T-cell (primary cell): ENCODE measurements at regions not wholly inside any gene's neighbourhood (a gene's known extent, or its start where the extent isn't known, plus 50 kb on each side); places are given as distances from the start of the nearest gene placed in this dataset.

Experiments used
- ATAC-seq, 4 experiments: fragments of 200-7000 bp in 3 of 4; fragments of 150-1000 bp in 1 of 4; cut with Tn5 transposase; replicated peaks in 1 of 4; 1 replicate in 3 of 4; 2 replicates in 1 of 4; pipeline ENCODE4 v1.10.0; 2021; ENCODE audit warnings: moderate library complexity in 3 of 4, mild to moderate bottlenecking in 2 of 4, moderate number of reproducible peaks in 1 of 4
- CTCF ChIA-PET, 2 donors: fragments of 300-600 bp; sonication (Branson Sonifier 250); formaldehyde crosslinking; loops; one replicate each; lab custom pipeline; 2022; ENCODE audit warnings: antibody characterized with exemption in 2 of 2; lab: Charles Lee
- POLR2A ChIA-PET, 2 donors: fragments of 300-600 bp; sonication (Branson Sonifier 250); formaldehyde crosslinking; loops; one replicate each; lab custom pipeline; 2022; ENCODE audit warnings: antibody characterized with exemption in 2 of 2; lab: Charles Lee
- DNase-seq, 35 experiments: peaks; one replicate each; pipeline versions ENCODE4 v3.0.0 to v3.0.0-alpha.2; 2013 to 2023
- H3K27ac ChIP-seq: one replicate; pipeline ENCODE4 v1.5.1; 2013; ENCODE audit warnings: low read length
- H3K27me3 ChIP-seq, 2 experiments: replicated peaks in 1 of 2; 1 replicate in 1 of 2; 2 replicates in 1 of 2; pipeline versions ENCODE4 v1.6.1 to v1.7.0; 2013; ENCODE audit warnings: low read length in 1 of 2, mixed read lengths in 1 of 2; ENCODE audit not compliant: control insufficient read depth in 2 of 2, insufficient read depth in 2 of 2; ENCODE audit errors: extremely low read depth in 1 of 2
- H3K36me3 ChIP-seq, 2 donors: 1 replicate in 1 of 2; 2 replicates in 1 of 2; pipeline versions ENCODE4 v1.6.1 to v1.7.0; 2013; ENCODE audit warnings: low read length in 1 of 2; ENCODE audit not compliant: control insufficient read depth in 2 of 2, insufficient read depth in 1 of 2; ENCODE audit errors: extremely low read depth in 1 of 2
- H3K4me1 ChIP-seq, 2 experiments: 1 replicate in 1 of 2; 2 replicates in 1 of 2; pipeline versions ENCODE4 v1.6.1 to v1.7.0; 2013; ENCODE audit warnings: low read length in 2 of 2, mixed read lengths in 1 of 2; ENCODE audit not compliant: insufficient read depth in 2 of 2, control insufficient read depth in 1 of 2; ENCODE audit errors: extremely low read depth in 1 of 2
- H3K4me3 ChIP-seq, 2 donors: 1 replicate in 1 of 2; 2 replicates in 1 of 2; pipeline versions ENCODE4 v1.5.1 to v1.7.0; 2013; ENCODE audit warnings: mild to moderate bottlenecking in 2 of 2, low read length in 1 of 2, moderate library complexity in 1 of 2; ENCODE audit not compliant: control insufficient read depth in 1 of 2; ENCODE audit errors: extremely low read depth in 1 of 2
- H3K9me3 ChIP-seq: 2 replicates; pipeline ENCODE4 v1.7.0; 2013
- H3K27ac Mint-ChIP-seq, 2 donors: one replicate each; pipeline ENCODE4 v1.8.0; 2020 to 2021; ENCODE audit warnings: mild to moderate bottlenecking in 2 of 2, mixed read lengths in 2 of 2
- H3K27me3 Mint-ChIP-seq, 2 donors: one replicate each; pipeline ENCODE4 v1.8.0; 2021 to 2022; ENCODE audit warnings: mixed read lengths in 2 of 2
- H3K36me3 Mint-ChIP-seq: one replicate; pipeline ENCODE4 v1.8.0; 2021; ENCODE audit warnings: mixed read lengths
- H3K4me1 Mint-ChIP-seq, 3 donors: one replicate each; pipeline ENCODE4 v1.8.0; 2020 to 2022; ENCODE audit warnings: mixed read lengths in 3 of 3, mild to moderate bottlenecking in 1 of 3
- H3K4me3 Mint-ChIP-seq, 3 donors: one replicate each; pipeline ENCODE4 v1.8.0; 2020 to 2022; ENCODE audit warnings: mild to moderate bottlenecking in 3 of 3, mixed read lengths in 3 of 3, moderate library complexity in 3 of 3
- H3K9me3 Mint-ChIP-seq, 3 donors: one replicate each; pipeline ENCODE4 v1.8.0; 2020 to 2022; ENCODE audit warnings: mixed read lengths in 3 of 3
- WGBS: methylation state at CpG from one replicate; pipeline ENCODE4 v1.1.5; 2013; ENCODE audit warnings: missing lambda C conversion rate; ENCODE audit not compliant: insufficient coverage; 5-methylcytosine and 5-hydroxymethylcytosine counted together

DNA sequence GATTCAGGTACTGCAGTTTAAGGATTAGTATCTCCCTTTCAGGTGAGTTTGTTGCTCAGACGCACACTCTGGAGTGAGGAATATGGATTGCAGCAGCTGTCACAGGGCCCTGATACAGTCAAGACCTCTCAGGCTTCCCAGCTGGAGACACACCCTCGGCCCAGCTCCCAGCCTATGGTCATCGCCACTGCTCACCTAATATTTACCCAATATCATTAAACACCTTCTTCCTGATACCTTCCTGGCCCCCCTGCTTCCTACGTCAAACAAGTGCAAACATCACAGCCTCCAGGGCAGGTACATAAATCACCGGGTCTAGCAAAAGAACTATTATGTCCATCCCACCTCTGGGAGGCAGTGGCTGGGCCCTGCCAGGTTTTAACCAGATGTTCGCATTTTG, 213.3 kb downstream of the MN1 start:
- Mint-ChIP-seq H3K27ac (no peak overlapping the region), H3K36me3 (no peaks in the 10 kb centered on the region), H3K4me1 (no peaks in the 10 kb centered on the region), H3K9me3 (peaks cover 0 to 5% (median 0%) of the 10 kb centered on the region in 3 donors), H3K27me3 (peaks cover 0 to 1% of the 10 kb centered on the region in 2 donors), H3K4me3 (no peak overlapping the region)
- H3K27ac ChIP-seq: no peak overlapping the region
- no peaks in the 10 kb centered on the region for H3K9me3 ChIP-seq
- H3K4me1 ChIP-seq: no peaks in the 10 kb centered on the region
- WGBS: 80% methylated on average over 5 of the region's 6 CpGs
- no peaks in the 10 kb centered on the region for H3K36me3 ChIP-seq
- ATAC-seq (no peak), DNase-seq (no peak)
- peaks cover 0 to 16% of the 10 kb centered on the region in 2 experiments for H3K27me3 ChIP-seq
- ChIA-PET POLR2A (no interaction called here), CTCF (no interaction called here)
- H3K4me3 ChIP-seq: no peak overlapping the region

DNA sequence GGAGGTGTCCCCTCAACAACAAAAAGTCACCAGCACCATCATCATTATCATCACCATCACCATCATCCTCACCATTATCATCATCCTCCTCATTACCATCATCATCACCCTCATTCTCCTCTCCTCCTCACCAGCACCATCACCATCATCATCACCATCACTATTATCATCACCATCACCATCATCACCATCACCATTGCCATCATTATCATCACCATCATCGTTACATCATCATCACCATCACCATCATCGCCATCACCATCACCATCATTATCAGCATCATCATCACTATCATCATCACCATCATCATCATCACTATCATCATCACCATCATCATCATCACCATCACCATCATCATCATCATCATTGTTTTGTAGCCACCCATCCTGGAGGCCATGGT, 212.6 kb downstream of the MN1 start:
- POLR2A ChIA-PET: no interaction called here
- no peak overlapping the region for H3K4me3 ChIP-seq
- 96% methylated on average over 2 of the region's 2 CpGs for WGBS
- H3K4me3 Mint-ChIP-seq: no peak overlapping the region
- H3K27ac ChIP-seq: no peak overlapping the region
- DNase-seq (no peak), ATAC-seq (no peak)
- CTCF ChIA-PET: no interaction called here
- H3K27me3 ChIP-seq: peaks cover 0 to 11% of the 10 kb centered on the region in 2 experiments
- H3K9me3 Mint-ChIP-seq: peaks cover 0 to 5% (median 0%) of the 10 kb centered on the region in 3 donors
- no peaks in the 10 kb centered on the region for H3K4me1 Mint-ChIP-seq
- H3K36me3 Mint-ChIP-seq: no peaks in the 10 kb centered on the region
- no peaks in the 10 kb centered on the region for H3K36me3 ChIP-seq
- H3K27ac Mint-ChIP-seq: no peak overlapping the region
- H3K4me1 ChIP-seq: no peaks in the 10 kb centered on the region
- peaks cover 0 to 1% of the 10 kb centered on the region in 2 donors for H3K27me3 Mint-ChIP-seq
- no peaks in the 10 kb centered on the region for H3K9me3 ChIP-seq

DNA sequence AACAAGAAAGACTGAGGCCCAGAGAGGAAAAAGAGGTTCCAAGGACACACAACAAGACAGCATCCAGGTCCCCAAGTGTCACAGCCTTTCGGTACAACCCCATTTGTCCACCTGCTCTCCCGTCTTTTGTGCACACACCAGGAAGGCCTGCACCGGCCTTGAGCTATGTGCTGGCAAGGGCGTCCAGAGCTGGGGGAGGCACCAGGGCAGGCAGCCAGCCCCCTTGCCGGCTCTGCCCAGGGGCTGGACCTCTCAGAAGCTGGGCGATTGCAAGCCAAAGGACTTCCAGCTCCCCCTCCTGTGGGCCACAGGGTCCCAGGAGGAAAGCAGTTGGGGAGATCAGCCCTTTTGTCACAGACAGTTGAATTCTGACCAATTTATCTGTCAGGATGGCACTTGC, 210.5 kb downstream of the MN1 start:
- H3K4me3 Mint-ChIP-seq: no peak overlapping the region
- Histone ChIP-seq H3K4me1 (no peaks in the 10 kb centered on the region), H3K4me3 (no peak overlapping the region), H3K27ac (no peak overlapping the region), H3K36me3 (no peaks in the 10 kb centered on the region), H3K9me3 (no peaks in the 10 kb centered on the region), H3K27me3 (peaks cover 0 to 12% of the 10 kb centered on the region in 2 experiments)
- WGBS: 66% methylated on average over 6 of the region's 6 CpGs
- peaks cover 0 to 5% (median 0%) of the 10 kb centered on the region in 3 donors for H3K9me3 Mint-ChIP-seq
- H3K36me3 Mint-ChIP-seq: no peaks in the 10 kb centered on the region
- CTCF ChIA-PET: no interaction called here
- no peak overlapping the region for H3K27ac Mint-ChIP-seq
- peaks cover 0 to 5% of the 10 kb centered on the region in 2 donors for H3K27me3 Mint-ChIP-seq
- DNase-seq: no peak
- H3K4me1 Mint-ChIP-seq: no peaks in the 10 kb centered on the region
- POLR2A ChIA-PET: no interaction called here
- no peak for ATAC-seq

DNA sequence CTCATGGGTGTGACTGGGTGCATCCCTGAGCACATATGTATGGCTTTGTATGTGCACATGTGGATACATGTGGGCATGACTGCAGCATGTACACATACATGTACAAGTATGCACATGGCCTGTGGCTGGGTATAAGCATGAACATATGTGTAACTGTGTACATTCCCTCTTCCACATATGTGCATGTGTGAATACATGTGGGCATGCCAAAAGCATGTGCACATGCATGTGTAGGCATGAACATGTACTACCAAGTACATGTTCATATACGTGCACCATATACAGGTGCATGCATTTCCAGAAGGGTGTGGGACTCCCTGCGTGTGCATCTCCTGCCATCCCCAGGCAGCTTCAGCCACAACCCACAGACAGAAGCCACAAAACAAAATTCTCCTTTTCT, 208.2 kb downstream of the MN1 start:
- H3K9me3 Mint-ChIP-seq: peaks cover 0 to 5% (median 0%) of the 10 kb centered on the region in 3 donors
- H3K27me3 Mint-ChIP-seq: peaks cover 0 to 5% of the 10 kb centered on the region in 2 donors
- H3K36me3 Mint-ChIP-seq: no peaks in the 10 kb centered on the region
- H3K27ac Mint-ChIP-seq: no peak overlapping the region
- no peak overlapping the region for H3K4me3 Mint-ChIP-seq
- ATAC-seq: no peak
- Histone ChIP-seq H3K27me3 (peaks cover 0 to 12% of the 10 kb centered on the region in 2 experiments), H3K4me1 (no peaks in the 10 kb centered on the region), H3K36me3 (no peaks in the 10 kb centered on the region), H3K9me3 (no peaks in the 10 kb centered on the region), H3K4me3 (no peak overlapping the region), H3K27ac (no peak overlapping the region)
- CTCF ChIA-PET: no interaction called here
- 11% methylated on average over 2 of the region's 2 CpGs for WGBS
- POLR2A ChIA-PET: no interaction called here
- no peaks in the 10 kb centered on the region for H3K4me1 Mint-ChIP-seq
- no peak for DNase-seq

DNA sequence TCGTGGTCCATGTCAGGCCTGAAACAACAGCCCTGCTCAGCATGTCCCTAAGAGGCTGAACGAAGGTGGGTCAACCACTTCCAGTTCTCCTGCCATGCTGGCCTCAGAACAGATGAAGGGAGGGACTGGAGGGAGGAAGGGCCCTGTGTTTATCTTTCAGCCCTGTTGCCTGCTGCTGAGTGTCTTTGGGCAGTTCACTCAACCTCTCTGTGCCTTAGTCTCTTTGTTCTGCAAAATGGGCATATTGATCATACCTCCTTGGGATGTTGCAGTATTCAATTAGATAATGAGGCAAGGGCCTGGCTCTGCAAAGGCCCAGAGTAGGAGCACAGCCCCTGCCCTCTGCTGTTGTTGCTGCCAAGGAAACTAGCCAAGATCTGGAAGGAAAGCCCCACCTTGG, 207.5 kb downstream of the MN1 start:
- 17% methylated on average over 1 of the region's 2 CpGs for WGBS

DNA sequence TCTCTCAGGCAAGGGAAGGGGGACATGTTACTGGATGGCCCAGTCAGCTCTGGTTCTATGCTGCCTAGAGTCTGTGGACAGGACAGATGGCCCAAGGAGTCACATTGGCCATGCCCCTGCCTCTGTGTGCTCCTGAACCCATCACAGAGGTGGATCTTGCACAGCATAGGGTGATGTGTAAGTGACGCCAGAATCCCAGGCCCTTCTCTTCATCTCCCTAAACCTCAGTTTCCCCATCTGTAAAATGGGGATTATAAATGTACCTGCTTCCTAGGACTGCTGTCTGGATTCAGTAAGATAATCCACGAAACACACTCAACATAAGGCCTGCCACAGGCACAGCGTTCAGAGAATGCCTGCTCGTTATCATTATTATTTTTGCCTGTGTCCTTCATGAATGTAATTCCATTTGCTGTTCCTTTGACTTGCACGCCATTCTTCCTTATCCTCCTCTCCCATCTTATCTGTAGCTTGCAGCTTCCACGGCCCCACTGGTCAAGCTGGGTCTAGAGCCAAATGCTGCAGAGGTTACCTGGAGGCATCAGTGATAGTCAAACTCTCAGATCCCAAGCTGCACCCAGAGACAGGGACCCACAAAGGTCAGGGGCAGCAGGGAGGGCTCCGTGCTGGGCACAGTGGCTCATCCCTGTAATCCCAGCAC, 207.0 kb downstream of the MN1 start:
- Mint-ChIP-seq H3K36me3 (no peaks in the 10 kb centered on the region), H3K4me1 (no peaks in the 10 kb centered on the region), H3K9me3 (no peaks in the 10 kb centered on the region), H3K27ac (no peak overlapping the region), H3K4me3 (no peak overlapping the region), H3K27me3 (peaks cover 0 to 5% of the 10 kb centered on the region in 2 donors)
- H3K36me3 ChIP-seq: no peaks in the 10 kb centered on the region
- 78% methylated on average over 6 of the region's 7 CpGs for WGBS
- no peak overlapping the region for H3K27ac ChIP-seq
- no peak for ATAC-seq
- POLR2A ChIA-PET: no interaction called here
- peaks cover 0 to 12% of the 10 kb centered on the region in 2 experiments for H3K27me3 ChIP-seq
- H3K4me1 ChIP-seq: no peaks in the 10 kb centered on the region
- no peaks in the 10 kb centered on the region for H3K9me3 ChIP-seq
- DNase-seq: no peak
- H3K4me3 ChIP-seq: no peak overlapping the region
- CTCF ChIA-PET: no interaction called here

More for the DNA sequence above, 207.5 kb downstream of the MN1 start:
- no peaks in the 10 kb centered on the region for H3K36me3 ChIP-seq
- Mint-ChIP-seq H3K36me3 (no peaks in the 10 kb centered on the region), H3K9me3 (peaks cover 0 to 2% (median 0%) of the 10 kb centered on the region in 3 donors), H3K4me3 (no peak overlapping the region), H3K27me3 (peaks cover 0 to 5% of the 10 kb centered on the region in 2 donors), H3K27ac (no peak overlapping the region), H3K4me1 (no peaks in the 10 kb centered on the region)
- H3K4me3 ChIP-seq: no peak overlapping the region
- ATAC-seq (no peak), DNase-seq (no peak)
- no peaks in the 10 kb centered on the region for H3K9me3 ChIP-seq
- no peaks in the 10 kb centered on the region for H3K4me1 ChIP-seq
- no peak overlapping the region for H3K27ac ChIP-seq
- POLR2A ChIA-PET: no interaction called here
- CTCF ChIA-PET: no interaction called here
- H3K27me3 ChIP-seq: peaks cover 0 to 12% of the 10 kb centered on the region in 2 experiments
